ENCODE measurements at regions not wholly inside any gene's neighbourhood (a gene's known extent, or its start where the extent isn't known, plus 50 kb on each side); places are given as distances from the start of the nearest gene placed in this dataset.

DNA sequence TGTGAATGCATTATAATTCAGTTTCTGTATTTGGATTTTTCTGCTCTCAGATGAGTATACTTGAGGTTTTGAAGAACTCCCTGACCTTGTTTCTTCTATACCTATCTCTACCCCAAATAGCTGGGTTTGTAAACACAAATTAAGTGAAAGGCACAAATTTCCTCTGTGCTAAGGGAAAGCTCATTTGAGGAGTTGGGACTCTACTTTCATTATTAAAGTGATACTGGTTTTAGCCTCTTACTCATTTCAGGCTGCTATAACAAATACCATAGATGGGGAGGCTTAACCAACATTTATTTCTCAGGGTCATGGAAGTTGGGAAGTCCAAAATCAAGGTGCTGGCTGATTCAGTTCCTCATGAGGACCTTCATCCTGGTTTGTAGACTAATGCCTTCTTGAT lies 97.2 kb upstream of the ANKH start:
- Histone ChIP-seq H3K36me3 (ENCODE audit: insufficient read depth, low read length) (no peaks in the 10 kb centered on the region), H3K9ac (ENCODE audit: low read depth, low read length) (no peak overlapping the region), H3K9me3 (ENCODE audit: control insufficient read depth, insufficient read depth, low read length) (no peaks in the 10 kb centered on the region; the same call in 1 of the 2 replicates), H3K4me1 (ENCODE audit: insufficient read depth, low read length) (no peaks in the 10 kb centered on the region)

DNA sequence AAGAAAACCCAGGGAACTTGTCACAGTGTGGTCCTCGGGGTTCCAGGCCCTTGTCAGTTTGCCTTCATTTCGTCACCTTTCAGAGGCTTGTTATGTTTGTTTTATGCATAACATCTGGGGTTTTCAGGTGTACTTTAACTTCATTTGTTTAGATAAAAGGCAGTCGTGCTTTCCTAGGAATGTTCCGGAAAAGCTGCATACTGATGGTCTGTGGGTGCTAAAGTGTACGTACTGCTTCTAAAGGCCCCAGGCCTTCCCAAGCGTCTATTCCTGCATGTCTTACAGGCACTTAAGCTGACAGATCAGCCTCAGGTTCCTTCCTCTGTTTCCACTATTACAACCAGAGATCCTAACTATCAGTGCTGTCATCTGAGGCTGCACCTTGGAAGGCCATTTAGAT lies 95.6 kb upstream of the ANKH start:
- Histone ChIP-seq H3K9ac (ENCODE audit: low read depth, low read length) (no peak overlapping the region), H3K4me1 (ENCODE audit: insufficient read depth, low read length) (no peaks in the 10 kb centered on the region)

DNA sequence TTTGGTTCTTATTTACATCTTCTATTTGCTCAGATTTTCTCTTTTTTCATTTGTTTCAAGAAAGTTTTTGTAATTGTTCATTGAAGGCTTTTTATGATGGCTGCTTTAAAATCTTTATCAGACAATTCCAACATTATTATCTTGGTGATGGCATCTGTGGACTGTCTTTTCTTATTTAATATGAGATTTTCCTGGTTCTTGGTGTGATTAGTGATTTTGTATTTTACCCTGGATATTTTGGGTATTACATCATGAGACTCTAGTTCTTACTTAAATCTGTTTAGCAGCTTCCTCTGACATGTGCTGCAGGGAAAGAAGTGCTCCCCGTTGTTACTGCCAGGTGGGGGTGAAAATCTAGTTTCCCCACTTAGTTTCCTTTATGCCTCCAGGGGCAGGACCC lies 94.2 kb upstream of the ANKH start:
- no peak overlapping the region for H3K9ac ChIP-seq (ENCODE audit: low read depth, low read length)
- no peaks in the 10 kb centered on the region for H3K4me1 ChIP-seq (ENCODE audit: insufficient read depth, low read length)
- no peaks in the 10 kb centered on the region for H3K9me3 ChIP-seq (ENCODE audit: control insufficient read depth, insufficient read depth, low read length)
- H3K36me3 ChIP-seq (ENCODE audit: insufficient read depth, low read length) = no peaks in the 10 kb centered on the region

More for the DNA sequence above, 95.6 kb upstream of the ANKH start:
- Histone ChIP-seq H3K36me3 (ENCODE audit: insufficient read depth, low read length) (no peaks in the 10 kb centered on the region), H3K9me3 (ENCODE audit: control insufficient read depth, insufficient read depth, low read length) (no peaks in the 10 kb centered on the region)

DNA sequence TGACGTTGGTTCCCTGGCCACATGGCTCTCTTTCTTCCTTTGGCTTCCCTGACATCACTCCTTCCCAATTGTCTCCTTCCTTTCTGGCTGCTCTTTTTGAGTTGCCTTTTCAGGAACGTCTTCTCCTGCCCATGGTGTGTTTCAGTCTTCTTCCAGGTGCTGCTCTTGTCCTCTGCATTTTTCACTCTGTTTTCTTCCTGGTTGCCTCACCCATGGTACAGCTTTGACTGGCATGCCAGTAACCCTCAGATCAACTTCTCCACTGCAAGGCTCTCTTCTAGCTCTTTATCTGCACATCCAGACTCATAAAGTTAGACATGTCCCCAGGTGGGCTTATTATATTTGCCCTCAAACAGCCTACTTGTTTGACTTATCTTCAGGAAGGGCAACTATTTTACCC lies 91.0 kb upstream of the ANKH start:
- no peaks in the 10 kb centered on the region for H3K36me3 ChIP-seq (ENCODE audit: insufficient read depth, low read length)
- H3K9me3 ChIP-seq (ENCODE audit: control insufficient read depth, insufficient read depth, low read length) = no peaks in the 10 kb centered on the region
- H3K9ac ChIP-seq (ENCODE audit: low read depth, low read length) = no peak overlapping the region
- H3K4me1 ChIP-seq (ENCODE audit: insufficient read depth, low read length) = no peaks in the 10 kb centered on the region

DNA sequence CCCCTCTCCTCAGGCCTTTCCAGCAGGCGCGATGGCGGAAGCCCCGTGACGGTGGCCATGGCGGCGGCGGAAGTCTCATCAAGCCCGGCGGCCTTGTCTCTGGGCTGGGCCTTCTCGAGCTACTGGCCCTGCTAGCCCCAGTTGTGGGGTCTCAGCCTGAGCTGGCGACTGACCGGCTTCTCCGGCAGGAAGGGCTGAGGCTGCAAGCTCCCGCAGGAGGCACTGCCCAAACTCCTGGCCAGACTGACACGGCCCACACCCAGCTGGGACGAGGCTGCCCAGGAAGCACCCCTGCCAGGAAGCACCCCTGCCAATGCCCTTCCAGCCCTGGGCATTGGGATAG lies 88.5 kb upstream of the ANKH start:
- Histone ChIP-seq H3K36me3 (ENCODE audit: insufficient read depth, low read length) (no peaks in the 10 kb centered on the region), H3K4me1 (ENCODE audit: insufficient read depth, low read length) (peaks cover 11% of the 10 kb centered on the region; the same call in 1 of the 2 replicates), H3K9ac (ENCODE audit: low read depth, low read length) (no peak overlapping the region), H3K9me3 (ENCODE audit: control insufficient read depth, insufficient read depth, low read length) (no peaks in the 10 kb centered on the region)

DNA sequence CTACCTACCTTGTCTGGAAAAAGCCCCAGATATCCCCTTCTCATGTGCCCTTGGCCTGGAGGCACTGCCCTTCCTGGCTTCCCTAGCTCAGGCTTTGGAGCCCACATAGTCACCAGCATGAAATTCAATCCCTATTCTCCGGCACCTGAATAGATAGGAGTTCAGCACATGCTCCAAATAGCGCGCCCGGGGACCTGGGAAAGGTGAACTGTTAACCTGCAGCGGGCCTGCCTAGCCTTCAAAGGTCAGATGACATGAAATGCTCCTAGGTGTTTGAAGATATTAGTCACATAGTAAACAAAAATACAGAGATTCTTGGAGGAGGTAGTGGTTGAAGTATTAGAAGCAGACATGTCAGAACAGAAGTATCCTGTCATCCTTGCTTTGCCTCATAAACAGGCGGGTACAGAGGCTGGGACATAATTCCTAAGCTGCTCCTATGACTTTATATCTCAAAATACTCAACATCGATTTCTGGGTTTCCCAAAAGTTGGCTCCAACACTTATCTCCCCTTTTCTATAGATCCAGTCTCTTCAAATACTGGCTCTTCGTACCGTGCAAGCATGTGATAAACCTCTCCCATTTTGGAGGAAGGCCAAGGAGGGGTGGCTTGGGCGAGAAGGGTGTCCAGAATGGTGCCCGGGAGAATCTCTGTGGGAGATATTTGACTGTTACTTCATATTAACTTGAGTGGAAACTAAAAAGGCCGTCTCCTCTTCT lies 88.0 kb upstream of the ANKH start:
- Histone ChIP-seq H3K9me3 (ENCODE audit: control insufficient read depth, insufficient read depth, low read length) (no peaks in the 10 kb centered on the region), H3K36me3 (ENCODE audit: insufficient read depth, low read length) (no peaks in the 10 kb centered on the region), H3K9ac (ENCODE audit: low read depth, low read length) (no peak overlapping the region), H3K4me1 (ENCODE audit: insufficient read depth, low read length) (peaks cover 11% of the 10 kb centered on the region; the same call in 1 of the 2 replicates)

DNA sequence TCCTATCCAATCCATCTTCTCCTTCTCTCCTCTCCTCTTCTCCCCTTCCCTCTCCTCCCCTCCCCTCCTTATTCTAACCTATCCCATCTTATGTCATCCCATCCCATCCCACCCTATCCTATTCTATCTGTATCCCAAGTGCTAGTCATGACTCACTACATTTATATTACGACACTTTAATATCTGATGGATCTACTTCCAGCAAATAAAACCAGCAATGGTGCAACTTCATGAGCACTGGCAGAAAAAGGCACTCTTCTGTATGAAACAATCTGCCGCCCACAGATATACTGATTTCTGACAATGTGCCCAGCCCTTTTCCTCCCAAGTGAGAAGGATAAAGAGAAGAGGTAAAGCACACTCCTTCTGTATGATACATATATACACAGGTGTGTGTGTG lies 86.6 kb upstream of the ANKH start:
- no peaks in the 10 kb centered on the region for H3K36me3 ChIP-seq (ENCODE audit: insufficient read depth, low read length)
- H3K9ac ChIP-seq (ENCODE audit: low read depth, low read length) = no peak overlapping the region
- H3K9me3 ChIP-seq (ENCODE audit: control insufficient read depth, insufficient read depth, low read length) = no peaks in the 10 kb centered on the region
- H3K4me1 ChIP-seq (ENCODE audit: insufficient read depth, low read length) = peaks cover 11% of the 10 kb centered on the region; the same call in 1 of the 2 replicates

DNA sequence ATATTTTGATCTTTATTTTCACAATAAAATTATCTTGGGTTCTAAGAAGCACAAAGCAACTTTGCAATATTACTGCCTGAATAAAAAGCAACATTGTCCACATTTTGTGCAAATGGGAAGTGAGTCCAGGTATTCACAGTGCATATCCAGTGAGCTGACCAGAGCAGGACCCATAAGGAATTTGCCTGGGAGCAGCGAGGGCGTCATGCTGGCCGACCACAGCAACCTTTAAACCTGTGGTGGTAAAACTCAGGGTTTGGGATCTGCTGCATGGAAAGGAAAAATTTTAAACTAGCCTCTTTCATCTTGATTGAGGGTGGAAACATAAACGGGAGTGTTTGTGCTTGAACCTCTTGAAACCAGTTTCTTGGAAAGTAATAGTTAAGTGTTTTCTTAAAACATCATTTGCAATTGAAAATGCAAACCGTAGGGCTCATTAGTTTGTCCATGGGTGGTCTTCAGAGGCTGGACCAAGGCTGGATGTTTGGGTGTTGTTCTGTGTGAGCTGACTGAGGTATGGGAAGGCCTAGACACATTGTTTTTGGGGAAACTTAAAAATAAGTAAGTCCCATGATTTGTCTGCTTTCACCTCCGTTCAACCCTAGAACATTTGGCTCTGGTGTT lies 85.0 kb upstream of the ANKH start:
- H3K36me3 ChIP-seq (ENCODE audit: insufficient read depth, low read length) = no peaks in the 10 kb centered on the region
- H3K9ac ChIP-seq (ENCODE audit: low read depth, low read length) = no peak overlapping the region
- no peaks in the 10 kb centered on the region for H3K9me3 ChIP-seq (ENCODE audit: control insufficient read depth, insufficient read depth, low read length)
- H3K4me1 ChIP-seq (ENCODE audit: insufficient read depth, low read length) = peaks cover 11% of the 10 kb centered on the region; the same call in 1 of the 2 replicates

DNA sequence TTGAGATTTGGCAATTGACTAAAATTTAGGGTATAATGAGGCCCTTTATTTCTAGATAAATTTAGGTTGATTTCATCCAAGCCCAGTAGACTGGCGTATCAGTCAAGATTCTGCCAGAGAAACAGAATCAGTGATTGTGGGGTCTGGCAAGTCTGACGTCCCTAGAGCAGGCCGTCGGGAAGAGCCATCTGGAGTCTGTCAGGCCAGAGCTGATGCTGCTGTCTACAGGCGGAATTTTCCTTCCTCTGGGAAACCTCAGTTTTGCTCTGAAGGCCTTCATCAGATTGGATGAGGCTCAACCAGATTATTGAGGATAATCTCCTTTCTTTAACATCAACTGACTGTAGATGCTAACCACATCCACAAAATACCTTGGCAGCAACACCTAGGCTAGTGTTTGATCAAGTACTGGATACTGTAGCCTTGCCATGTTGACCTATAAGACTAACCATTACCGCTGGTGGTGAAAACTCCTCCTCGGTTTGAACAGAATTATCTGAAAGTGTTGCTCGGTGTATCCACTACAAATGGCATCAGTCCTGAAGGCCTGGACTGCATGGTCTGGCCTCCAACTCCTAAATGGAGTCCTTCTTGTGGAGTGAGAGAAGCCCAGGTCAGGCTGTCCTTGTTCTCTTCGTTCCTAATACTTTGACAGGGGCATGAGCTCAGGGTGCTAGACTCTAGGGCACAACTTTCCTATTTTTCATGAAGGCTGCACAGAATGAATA lies 83.2 kb upstream of the ANKH start:
- no peaks in the 10 kb centered on the region for H3K9me3 ChIP-seq (ENCODE audit: control insufficient read depth, insufficient read depth, low read length)
- no peak overlapping the region for H3K9ac ChIP-seq (ENCODE audit: low read depth, low read length)

DNA sequence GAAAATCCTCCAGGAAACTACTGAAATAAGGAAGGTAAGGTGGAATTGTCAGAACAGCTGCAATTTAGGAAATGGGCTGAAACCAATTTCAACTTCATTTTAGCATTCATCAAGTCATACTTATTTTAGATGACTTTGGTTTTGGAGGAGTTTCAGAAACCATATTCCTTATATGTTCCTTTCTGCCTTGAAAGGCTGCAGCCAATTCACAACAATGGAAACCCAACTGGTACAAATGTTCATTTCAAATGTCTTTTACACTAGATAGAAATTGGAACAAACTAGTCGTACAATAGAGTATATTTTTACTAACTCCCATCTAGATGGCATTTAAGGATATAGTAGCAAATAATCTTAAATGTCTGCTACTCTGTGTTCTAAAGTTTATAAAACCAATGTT lies 82.6 kb upstream of the ANKH start:
- Histone ChIP-seq H3K9me3 (ENCODE audit: control insufficient read depth, insufficient read depth, low read length) (no peaks in the 10 kb centered on the region), H3K4me1 (ENCODE audit: insufficient read depth, low read length) (peaks cover 11% of the 10 kb centered on the region; the same call in 1 of the 2 replicates), H3K9ac (ENCODE audit: low read depth, low read length) (no peak overlapping the region), H3K36me3 (ENCODE audit: insufficient read depth, low read length) (no peaks in the 10 kb centered on the region)

More for the DNA sequence above, 83.2 kb upstream of the ANKH start:
- peaks cover 11% of the 10 kb centered on the region; the same call in 1 of the 2 replicates for H3K4me1 ChIP-seq (ENCODE audit: insufficient read depth, low read length)
- no peaks in the 10 kb centered on the region for H3K36me3 ChIP-seq (ENCODE audit: insufficient read depth, low read length)

DNA sequence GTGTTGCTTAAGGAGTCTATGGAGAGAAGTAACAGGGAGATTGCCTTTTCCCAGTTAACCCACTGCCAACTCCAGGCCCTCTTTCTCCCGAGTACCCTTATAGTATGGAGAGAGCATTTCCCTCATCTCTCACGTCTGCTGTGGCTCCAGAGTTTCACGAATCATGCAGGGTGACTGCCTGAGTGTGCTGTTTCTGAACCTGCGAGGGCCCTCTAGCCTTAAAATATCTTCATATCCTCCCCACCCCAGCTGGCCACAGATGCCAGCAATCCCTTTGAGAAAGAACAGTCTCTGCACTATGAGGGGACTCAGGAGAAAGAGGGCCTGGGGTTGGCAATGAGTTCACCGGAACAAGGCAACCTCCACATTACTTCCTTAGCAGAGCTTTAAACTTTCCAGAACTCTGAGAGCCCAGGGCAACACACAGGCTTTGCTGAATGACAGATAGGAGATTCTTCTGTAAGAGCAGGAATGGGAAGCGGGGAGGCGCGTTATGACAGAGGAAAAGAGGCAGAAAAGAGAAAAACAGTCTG lies 81.6 kb upstream of the ANKH start:
- no peaks in the 10 kb centered on the region for H3K36me3 ChIP-seq (ENCODE audit: insufficient read depth, low read length)
- no peak overlapping the region for H3K9ac ChIP-seq (ENCODE audit: low read depth, low read length)
- peaks cover 11% of the 10 kb centered on the region; the same call in 1 of the 2 replicates for H3K4me1 ChIP-seq (ENCODE audit: insufficient read depth, low read length)
- H3K9me3 ChIP-seq (ENCODE audit: control insufficient read depth, insufficient read depth, low read length) = no peaks in the 10 kb centered on the region

DNA sequence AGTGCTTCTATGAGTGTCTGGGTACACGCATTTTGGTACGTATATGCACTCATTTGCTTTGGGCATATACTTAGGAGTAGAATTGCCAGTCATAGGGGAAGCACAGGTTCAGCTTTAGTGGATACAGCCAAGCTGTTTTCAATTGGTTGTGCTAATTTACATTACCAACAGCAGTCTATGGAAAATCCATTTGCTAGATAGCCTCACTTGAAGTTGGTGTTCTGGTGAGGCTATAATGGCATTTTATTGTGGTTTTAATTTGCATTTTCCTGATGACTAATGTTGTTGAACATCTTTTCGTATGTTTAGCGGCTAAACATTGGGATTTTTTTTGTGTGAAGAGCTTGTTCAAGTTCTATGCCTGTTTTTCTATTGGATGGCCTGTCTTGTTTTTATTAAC lies 76.8 kb upstream of the ANKH start:
- no peaks in the 10 kb centered on the region for H3K9me3 ChIP-seq (ENCODE audit: control insufficient read depth, insufficient read depth, low read length)
- no peak overlapping the region for H3K9ac ChIP-seq (ENCODE audit: low read depth, low read length)
- H3K4me1 ChIP-seq (ENCODE audit: insufficient read depth, low read length) = peaks cover 8% of the 10 kb centered on the region
- H3K36me3 ChIP-seq (ENCODE audit: insufficient read depth, low read length) = no peaks in the 10 kb centered on the region

DNA sequence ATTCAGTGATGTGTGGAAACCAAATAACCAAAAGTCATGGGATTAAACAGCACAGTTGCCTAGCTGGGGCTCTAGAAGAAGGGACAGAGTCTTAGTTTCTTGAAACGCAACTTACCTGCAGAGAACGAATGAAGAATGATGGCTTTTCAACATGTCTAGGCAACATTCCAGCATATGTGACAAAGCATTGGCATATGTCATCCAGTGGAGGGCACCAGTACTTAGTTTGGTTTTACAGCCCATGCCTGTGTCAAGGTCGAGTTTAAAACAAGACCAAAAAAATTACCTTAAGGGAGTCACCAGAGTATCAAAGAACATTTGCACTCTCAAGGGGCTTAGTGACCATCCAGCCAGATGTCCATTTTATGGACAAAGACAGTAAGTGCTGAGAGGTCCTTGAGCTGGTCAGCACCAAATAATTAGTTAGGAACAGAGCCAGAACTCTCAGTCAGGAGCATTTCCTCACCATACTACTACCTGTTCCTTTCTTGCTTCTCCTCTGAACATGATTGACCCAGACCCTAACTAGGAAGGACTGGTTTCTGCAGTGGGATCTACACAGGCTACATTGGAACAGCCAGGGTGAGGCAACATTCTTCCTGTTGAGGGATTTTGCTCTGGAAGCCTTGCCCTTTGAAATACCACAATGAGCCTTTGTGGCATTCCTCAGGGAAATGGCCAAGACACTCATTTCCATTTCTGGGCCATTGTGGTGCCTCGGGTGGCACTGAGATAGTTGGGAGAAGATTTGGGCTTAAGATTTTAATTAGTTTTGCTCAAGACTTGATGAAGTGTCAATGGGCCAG lies 75.4 kb upstream of the ANKH start:
- Histone ChIP-seq H3K9ac (ENCODE audit: low read depth, low read length) (no peak overlapping the region), H3K9me3 (ENCODE audit: control insufficient read depth, insufficient read depth, low read length) (no peaks in the 10 kb centered on the region), H3K4me1 (ENCODE audit: insufficient read depth, low read length) (peaks cover 8% of the 10 kb centered on the region), H3K36me3 (ENCODE audit: insufficient read depth, low read length) (no peaks in the 10 kb centered on the region)

DNA sequence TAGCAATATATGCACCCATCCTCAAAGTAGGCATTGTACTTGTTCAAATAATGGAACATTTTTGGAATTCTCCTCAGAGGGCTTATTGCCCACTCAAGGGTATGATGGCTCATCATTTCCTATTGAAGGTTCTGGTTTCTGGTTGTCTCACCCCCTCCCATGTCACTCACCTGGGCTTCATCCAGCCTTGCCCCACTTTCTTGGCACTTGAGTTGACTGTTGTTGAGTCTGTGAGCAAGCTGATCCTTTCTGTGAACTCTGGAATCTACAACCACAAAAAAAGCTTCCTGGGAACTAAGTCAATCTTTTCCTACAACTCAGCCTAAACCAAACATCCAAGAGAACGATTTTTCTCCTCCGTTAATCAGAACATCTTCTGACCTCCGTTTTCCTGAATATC lies 73.9 kb upstream of the ANKH start:
- H3K4me1 ChIP-seq (ENCODE audit: insufficient read depth, low read length) = peaks cover 8% of the 10 kb centered on the region
- H3K36me3 ChIP-seq (ENCODE audit: insufficient read depth, low read length) = no peaks in the 10 kb centered on the region
- H3K9ac ChIP-seq (ENCODE audit: low read depth, low read length) = no peak overlapping the region
- H3K9me3 ChIP-seq (ENCODE audit: control insufficient read depth, insufficient read depth, low read length) = no peaks in the 10 kb centered on the region

Data from ES-I3 (cell line).